CD4-positive, alpha-beta T cell treated with Interferon alpha-2 for 1 hour (primary cell): ENCODE measurements at regions not wholly inside any gene's neighbourhood (a gene's known extent, or its start where the extent isn't known, plus 50 kb on each side); places are given as distances from the start of the nearest gene placed in this dataset.
"Not testable (repeated sequence)": the region's sequence is repeated elsewhere in the genome, so short reads cannot be mapped to it uniquely, and the experiment has no call there.

Experiments used
- DNase-seq, 2 donors: peaks; one replicate each; pipeline ENCODE4 v3.0.0-alpha.2; 2020 to 2022

GRCh38 chr7:80082213-80082612, 52.4 kb upstream of the GNAI1 start:
- no peak for DNase-seq

- DNase-seq: no peak
These were observed 55.7 kb upstream of the GNAI1 start for GRCh38 chr7:80078886-80079285.

DNA sequence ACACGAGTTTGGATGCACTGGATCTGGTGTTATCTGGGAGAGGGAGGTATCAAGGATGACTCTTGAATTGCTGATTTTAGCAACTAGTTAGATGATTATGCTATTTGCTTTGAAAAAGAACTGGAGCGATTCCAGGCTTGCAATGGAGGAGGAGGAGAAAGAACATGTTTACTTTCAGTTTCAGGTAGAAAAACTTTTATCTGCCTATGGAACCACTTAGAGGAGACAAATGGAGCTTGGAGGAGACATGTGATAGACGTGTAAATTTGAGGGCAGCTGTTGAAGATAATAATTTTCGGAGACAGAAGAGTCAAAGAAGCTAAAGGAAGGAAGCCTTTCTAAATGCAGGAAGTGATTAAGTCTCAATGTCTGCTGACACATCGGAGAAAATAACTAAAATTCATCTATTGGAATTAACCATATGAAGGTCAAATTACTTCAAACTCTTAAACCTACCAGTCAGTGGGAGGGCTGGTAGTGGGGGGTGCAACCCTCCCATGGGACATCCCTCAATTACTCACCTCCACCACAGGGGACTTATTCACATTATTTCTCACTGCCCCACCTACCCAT, 56.4 kb upstream of the GNAI1 start:
- DNase-seq: no peak

DNA sequence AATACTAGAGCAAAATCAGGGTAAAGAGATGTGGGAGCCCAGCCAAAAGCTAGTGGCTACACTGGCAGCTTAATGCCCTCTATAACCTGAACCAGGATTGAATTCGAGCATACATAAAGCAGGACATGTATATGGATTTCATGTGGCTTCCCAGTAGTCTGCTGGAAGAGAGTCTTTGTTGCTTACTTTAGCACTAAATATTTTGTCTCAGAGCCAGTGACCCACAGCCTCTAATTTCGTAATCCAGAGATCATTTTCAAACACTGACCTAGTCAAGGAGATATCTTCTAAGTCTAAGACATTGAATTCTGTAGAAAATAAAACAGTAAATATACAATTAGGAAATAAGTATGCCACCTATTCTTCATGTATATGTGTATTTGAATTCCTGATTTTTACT, 64.2 kb upstream of the GNAI1 start:
- DNase-seq: no peak

DNA sequence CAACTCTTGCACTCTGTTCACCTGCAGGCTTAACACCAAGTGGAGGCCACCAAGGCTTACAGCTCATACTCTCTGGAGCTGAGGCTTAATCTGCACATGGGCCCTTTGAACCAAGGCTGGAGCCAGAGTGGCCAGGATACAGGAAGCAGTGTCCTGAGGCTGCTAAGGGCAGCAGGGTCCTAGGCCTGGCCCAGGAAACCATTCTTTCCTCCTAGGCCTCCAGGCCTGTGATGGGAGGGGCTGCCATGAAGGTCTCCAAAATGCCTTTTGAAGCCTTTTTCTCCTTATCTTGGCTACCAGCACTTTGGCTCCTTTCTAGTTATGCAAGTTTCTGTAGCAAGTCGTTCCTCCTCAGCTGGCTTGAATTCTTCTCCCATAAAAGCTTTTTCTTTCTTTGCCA, 68.0 kb upstream of the GNAI1 start:
- DNase-seq: no peak

- DNase-seq: no peak
These were observed 70.8 kb upstream of the GNAI1 start for GRCh38 chr7:80063834-80064233.

DNA sequence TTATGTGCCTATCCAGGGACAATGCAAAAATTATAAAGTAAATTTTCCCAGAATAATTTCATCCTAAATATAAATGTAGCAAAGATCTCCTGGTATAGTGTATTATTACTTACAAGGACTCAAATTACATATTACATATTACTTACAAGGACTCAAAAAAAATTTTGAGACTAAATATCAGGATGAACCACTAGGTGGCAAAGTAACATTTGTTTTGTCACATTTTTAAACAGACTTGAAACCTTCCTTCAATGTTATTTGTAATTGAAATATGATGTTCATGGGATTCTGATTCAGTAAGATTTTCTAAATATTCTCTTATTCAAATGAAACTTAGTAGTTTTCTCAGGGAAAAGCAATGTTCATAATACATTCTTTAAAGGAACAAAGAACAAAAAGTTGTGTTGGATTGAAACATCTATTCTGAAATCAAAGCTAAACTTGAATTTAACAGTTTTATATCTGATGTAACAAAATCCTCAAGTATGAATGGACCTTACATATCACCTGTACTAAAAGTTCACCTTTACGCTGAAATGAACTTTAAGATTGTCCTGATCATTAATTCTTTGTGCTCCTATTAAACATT, 74.3 kb upstream of the GNAI1 start:
- DNase-seq: peak in 1 of 2 donors; percentile 2

- no peak for DNase-seq
These were observed 77.1 kb upstream of the GNAI1 start for GRCh38 chr7:80057488-80057887.

DNA sequence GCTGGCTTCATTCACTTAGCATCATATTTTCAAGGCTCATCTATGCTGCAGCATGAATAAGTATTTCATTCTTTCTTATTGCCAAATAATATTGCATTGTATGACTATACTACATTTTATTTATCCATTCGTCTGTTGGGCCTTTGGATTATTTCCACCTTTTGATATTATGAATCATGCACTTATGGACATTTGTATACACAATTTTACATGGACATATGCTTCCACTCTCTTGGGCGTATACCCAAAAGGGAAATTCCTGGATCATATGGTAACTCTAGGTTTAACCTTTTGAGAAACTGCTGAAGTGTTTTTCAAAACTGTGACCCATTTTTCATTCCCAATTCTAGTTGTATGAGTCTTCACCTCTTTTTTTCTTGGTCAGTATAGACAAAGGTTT, 80.3 kb upstream of the GNAI1 start:
- DNase-seq: no peak

DNA sequence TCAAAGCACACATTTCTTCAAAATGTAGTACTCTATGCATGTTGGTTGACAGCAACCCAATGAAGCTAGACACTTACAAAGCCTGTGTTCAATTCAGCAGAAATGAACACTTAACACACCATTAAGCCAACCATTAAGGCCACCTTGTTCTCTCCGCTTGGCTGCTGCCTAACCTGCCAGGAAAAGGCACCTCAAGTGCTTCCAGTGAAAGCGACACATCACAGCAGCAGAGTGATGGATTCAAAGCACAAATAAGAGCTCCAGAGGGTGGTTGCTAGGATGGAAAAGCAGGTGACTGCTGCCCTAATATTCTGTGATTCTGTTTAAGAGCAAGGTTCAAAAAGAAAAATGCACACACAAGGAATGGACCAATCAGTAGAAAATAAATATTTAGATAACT, 81.5 kb upstream of the GNAI1 start:
- no peak for DNase-seq

DNA sequence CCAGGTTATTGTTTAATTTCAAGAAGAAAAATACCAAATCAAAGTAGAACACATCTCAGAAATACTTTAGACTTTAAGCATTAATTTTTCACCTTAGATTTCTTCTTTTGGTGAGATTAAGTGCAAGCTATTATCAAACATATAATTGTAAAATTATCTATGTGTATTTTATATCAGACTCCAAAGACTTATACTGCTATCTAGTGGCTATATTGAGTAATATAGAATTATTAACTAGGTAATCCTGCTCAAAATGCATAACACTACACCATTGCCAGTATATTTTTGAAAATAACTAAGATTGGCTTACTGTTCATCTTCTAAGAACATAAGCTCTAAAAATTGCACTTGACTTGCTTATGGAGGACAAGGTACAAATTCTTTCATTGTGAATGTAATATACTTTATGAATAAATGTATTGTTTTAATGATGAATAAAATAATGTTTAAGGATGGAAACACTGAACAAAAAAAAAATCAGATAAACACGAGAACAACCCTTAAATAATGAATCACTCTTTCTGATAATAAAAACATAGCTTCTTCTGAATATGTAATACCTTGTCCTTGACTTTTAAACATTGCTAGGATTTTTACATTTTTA, 86.7 kb upstream of the GNAI1 start:
- DNase-seq: no peak

DNA sequence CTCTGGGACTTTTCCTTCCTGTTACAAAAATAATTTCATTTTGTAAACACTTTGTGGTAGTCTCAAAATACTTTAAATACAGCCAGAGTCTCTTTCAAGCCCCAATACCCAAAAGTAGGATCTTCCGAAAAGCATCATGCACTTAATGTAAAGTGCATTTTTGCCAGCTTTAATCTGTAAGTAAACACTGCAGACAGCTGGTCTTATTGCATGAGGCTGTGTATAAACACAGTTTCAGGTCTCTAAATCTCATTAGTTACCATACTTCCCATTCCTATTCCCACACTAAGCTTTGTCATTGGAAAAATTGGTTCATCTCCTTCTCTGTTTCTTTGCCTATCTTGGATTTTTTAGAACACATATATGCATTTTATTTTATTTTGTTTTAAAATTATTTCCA, 87.6 kb upstream of the GNAI1 start:
- DNase-seq: no peak

DNA sequence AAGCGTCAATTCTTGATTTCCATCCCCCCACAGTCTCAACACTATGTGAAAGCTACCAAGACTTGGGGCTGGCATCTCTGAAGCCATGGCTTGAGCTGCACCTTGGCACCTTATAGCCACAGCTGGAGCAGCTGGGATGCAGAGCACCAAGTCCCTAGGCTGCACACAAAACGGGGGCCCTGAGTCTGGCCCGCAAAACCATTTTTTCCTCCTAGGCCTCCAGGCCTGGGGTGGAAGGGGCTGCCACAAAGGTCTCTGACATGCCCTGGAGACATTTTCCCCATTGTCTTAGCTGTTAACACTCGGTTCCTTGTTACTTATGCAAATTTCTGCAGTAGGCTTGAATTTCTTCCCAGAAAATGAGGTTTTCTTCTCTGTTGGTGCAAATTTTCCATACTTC, 89.8 kb upstream of the GNAI1 start:
- DNase-seq: no peak

DNA sequence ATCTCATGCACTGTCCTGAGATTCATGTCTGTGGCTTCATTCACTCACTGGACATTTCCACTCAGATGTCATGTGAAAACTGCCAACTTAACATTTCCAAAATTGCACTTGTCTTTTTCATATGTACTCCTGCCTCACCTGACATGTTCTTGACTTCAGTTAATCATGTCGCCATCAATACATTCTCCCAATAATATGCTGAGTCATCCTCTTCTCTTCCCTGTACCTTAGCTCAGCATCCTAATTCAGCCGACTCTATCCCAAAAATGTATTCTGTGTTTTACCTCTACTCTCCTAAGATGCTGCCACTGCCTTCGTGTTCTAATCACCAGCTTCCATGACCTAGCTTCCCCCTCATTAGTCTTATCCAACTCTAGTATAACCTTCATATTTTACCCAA, 93.9 kb upstream of the GNAI1 start:
- DNase-seq: no peak

DNA sequence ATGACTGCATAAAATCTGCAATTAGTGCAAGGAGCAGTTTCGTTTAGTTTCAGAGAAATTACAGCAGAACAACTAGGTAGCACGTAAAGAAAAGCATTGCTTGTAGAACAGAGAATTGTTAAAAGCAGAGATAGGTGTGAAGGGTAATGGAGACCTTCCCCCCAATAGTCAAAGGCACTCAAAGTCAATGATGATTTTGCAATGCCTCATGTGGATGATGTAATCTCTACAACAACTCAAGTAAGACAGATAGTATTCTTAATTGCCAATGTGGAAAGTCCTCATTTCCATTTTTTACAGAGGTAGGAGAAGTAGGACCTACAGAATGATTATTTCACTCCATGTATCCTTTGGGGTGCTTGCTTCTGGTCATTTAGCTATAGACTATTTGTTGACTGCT, 94.3 kb upstream of the GNAI1 start:
- no peak for DNase-seq

- DNase-seq: no peak
These were observed 95.3 kb upstream of the GNAI1 start for GRCh38 chr7:80039251-80039884.

- DNase-seq: no peak
These were observed 96.9 kb upstream of the GNAI1 start for GRCh38 chr7:80037689-80038088.

- no peak for DNase-seq
These were observed 98.5 kb upstream of the GNAI1 start for GRCh38 chr7:80036107-80036506.

DNA sequence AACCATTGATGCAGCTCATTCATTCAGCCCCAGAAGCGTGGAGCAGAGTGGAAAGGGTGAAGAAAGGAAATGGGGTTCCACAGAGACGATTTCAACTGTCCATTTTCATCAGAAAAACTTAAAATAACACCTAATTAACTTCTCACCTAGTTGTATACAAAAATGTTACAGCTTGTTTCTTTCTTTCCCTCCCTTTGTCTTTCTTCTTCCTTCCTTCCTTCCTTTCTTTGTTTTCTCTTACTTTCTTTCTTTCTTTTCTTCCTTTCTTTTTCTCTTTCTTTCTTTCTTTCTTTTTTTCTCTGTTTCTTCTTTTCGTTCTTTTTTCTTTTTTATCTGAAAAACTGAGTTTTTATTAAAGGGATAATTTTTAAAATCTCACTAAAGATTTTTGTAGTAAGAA, 105.9 kb upstream of the GNAI1 start:
- no peak for DNase-seq

- DNase-seq: no peak
These were observed 106.9 kb upstream of the GNAI1 start for GRCh38 chr7:80027611-80028173.

GRCh38 chr7:80026766-80027165, 107.9 kb upstream of the GNAI1 start:
- DNase-seq: no peak

- DNase-seq: not testable (repeated sequence)
These were observed 114.4 kb upstream of the GNAI1 start for GRCh38 chr7:80020277-80020676.

DNA sequence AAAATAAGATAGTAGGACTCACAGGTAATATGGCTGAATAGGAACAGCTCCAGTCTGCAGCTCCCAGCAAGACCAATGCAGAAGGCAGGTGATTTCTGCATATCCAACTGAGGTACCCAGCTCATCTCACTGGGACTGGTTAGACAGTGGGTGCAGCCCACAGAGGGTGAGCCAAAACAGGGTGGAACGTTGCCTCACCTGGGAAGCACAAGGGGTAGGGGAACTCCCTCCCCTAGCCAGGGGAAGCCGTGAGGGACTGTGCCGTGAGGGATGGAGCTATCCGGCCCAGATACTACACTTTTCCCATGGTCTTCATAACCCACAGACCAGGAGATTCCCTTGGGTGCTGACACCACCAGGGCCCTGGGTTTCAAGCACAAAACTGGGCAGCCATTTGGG, 114.8 kb upstream of the GNAI1 start:
- DNase-seq: not testable (repeated sequence)
